Stimulated activated CD4-positive, alpha-beta T cell treated with anti-CD3 and anti-CD28 coated beads, Interleukin-4, amount 100 ng/mL, for 24 hours (primary cell): ENCODE measurements at regions not wholly inside any gene's neighbourhood (a gene's known extent, or its start where the extent isn't known, plus 50 kb on each side); places are given as distances from the start of the nearest gene placed in this dataset.
A peak's percentile ranks its signal among the peaks of the same experiment; 100 is the strongest.
"Not testable (repeated sequence)": the region's sequence is repeated elsewhere in the genome, so short reads cannot be mapped to it uniquely, and the experiment has no call there.

ENCODE experiments used
- DNase-seq: peaks from one replicate; pipeline ENCODE4 v3.0.0-alpha.2; 2020

- DNase-seq: not testable (repeated sequence)
Observed at GRCh38 chr4:4048227-4048626, 178.5 kb downstream of the OTOP1 start.

- not testable (repeated sequence) for DNase-seq
Observed at GRCh38 chr4:4050781-4051180, 175.9 kb downstream of the OTOP1 start.

GRCh38 chr4:4052933-4053332 lies 173.8 kb downstream of the OTOP1 start:
- not testable (repeated sequence) for DNase-seq

- DNase-seq: not testable (repeated sequence)
Observed at GRCh38 chr4:4057226-4057625, 169.5 kb downstream of the OTOP1 start.

GRCh38 chr4:4084171-4084570 lies 142.6 kb downstream of the OTOP1 start:
- not testable (repeated sequence) for DNase-seq

- DNase-seq: not testable (repeated sequence)
Observed at GRCh38 chr4:4089716-4090419, 136.9 kb downstream of the OTOP1 start.

GRCh38 chr4:4090720-4091119 lies 136.0 kb downstream of the OTOP1 start:
- not testable (repeated sequence) for DNase-seq

- DNase-seq: not testable (repeated sequence)
Observed at GRCh38 chr4:4092159-4092558, 134.6 kb downstream of the OTOP1 start.

GRCh38 chr4:4099610-4100009 lies 127.1 kb downstream of the OTOP1 start:
- DNase-seq: not testable (repeated sequence)

- DNase-seq: not testable (repeated sequence)
Observed at GRCh38 chr4:4106923-4107322, 119.8 kb downstream of the OTOP1 start.

- DNase-seq: peak; percentile 72
Observed at GRCh38 chr4:4107411-4108107, 119.2 kb downstream of the OTOP1 start.

GRCh38 chr4:4115381-4115780 lies 111.3 kb downstream of the OTOP1 start:
- not testable (repeated sequence) for DNase-seq

GRCh38 chr4:4116901-4117300 lies 109.8 kb downstream of the OTOP1 start:
- not testable (repeated sequence) for DNase-seq

GRCh38 chr4:4134368-4134767 lies 92.4 kb downstream of the OTOP1 start:
- DNase-seq: not testable (repeated sequence)

- DNase-seq: not testable (repeated sequence)
Observed at GRCh38 chr4:4136621-4137020, 90.1 kb downstream of the OTOP1 start.
